Aorta (tissue), 5 donors: ENCODE measurements at regions not wholly inside any gene's neighbourhood (a gene's known extent, or its start where the extent isn't known, plus 50 kb on each side); places are given as distances from the start of the nearest gene placed in this dataset.

Source experiments
- ATAC-seq: fragments of 200-7000 bp; cut with Tn5 transposase; one replicate; pipeline ENCODE4 v1.9.1; 2022; ENCODE audit warnings: moderate library complexity; ENCODE audit not compliant: low FRiP score
- DNase-seq, 2 donors: peaks; one replicate each; pipeline ENCODE4 v3.0.0-alpha.2; 2020
- H3K27ac ChIP-seq, 2 donors: one replicate each; pipeline ENCODE4 v1.5.1; 2013; ENCODE audit warnings: low read length in 2 of 2, mild to moderate bottlenecking in 2 of 2, moderate library complexity in 2 of 2, control low read depth in 1 of 2, inconsistent platforms in 1 of 2, low read depth in 1 of 2
- H3K27me3 ChIP-seq, 2 donors: one replicate each; pipeline ENCODE4 v1.6.1; 2013; ENCODE audit warnings: control low read depth in 1 of 2, low read length in 1 of 2, mild to moderate bottlenecking in 1 of 2, moderate library complexity in 1 of 2; ENCODE audit not compliant: insufficient read depth in 2 of 2, control insufficient read depth in 1 of 2
- H3K36me3 ChIP-seq, 2 donors: one replicate each; pipeline ENCODE4 v1.6.1; 2013; ENCODE audit warnings: control low read depth in 1 of 2, low read length in 1 of 2, mild to moderate bottlenecking in 1 of 2; ENCODE audit not compliant: insufficient read depth in 2 of 2, control insufficient read depth in 1 of 2
- H3K4me1 ChIP-seq, 2 donors: one replicate each; pipeline ENCODE4 v1.6.1; 2013; ENCODE audit warnings: low read length in 2 of 2, control low read depth in 1 of 2, mild to moderate bottlenecking in 1 of 2, moderate library complexity in 1 of 2; ENCODE audit not compliant: insufficient read depth in 2 of 2, control insufficient read depth in 1 of 2
- H3K4me3 ChIP-seq, 2 donors: one replicate each; pipeline ENCODE4 v1.5.1; 2013; ENCODE audit warnings: low read length in 2 of 2, control low read depth in 1 of 2, mild to moderate bottlenecking in 1 of 2
- H3K9me3 ChIP-seq: one replicate; pipeline ENCODE4 v1.6.1; 2013; ENCODE audit warnings: mild to moderate bottlenecking, low read length; ENCODE audit not compliant: control insufficient read depth
- WGBS, 2 donors: extraction: QIAGEN DNeasy Blood & Tissue Kit; methylation state at CpG; one replicate each; pipeline ENCODE4 v1.1.7; 2013; 5-methylcytosine and 5-hydroxymethylcytosine counted together
- intact Hi-C, 2 donors: fragments of 100-400 bp; cut with DNase I; formaldehyde crosslinking; loops; one replicate each; pipeline versions ENCODE4 v1.14.2 to v1.15.0; 2022
- donor health status: healthy with polysubstance abuse.
- donor health status: Bipolar disorder and iron deficiency.
- donor health status: DM: no; HTN: no; CAD: no.
- donor health status: DM: no; HTN: no; CAD: no.
- donor health status: DM: yes; HTN: yes; CAD: no.

DNA sequence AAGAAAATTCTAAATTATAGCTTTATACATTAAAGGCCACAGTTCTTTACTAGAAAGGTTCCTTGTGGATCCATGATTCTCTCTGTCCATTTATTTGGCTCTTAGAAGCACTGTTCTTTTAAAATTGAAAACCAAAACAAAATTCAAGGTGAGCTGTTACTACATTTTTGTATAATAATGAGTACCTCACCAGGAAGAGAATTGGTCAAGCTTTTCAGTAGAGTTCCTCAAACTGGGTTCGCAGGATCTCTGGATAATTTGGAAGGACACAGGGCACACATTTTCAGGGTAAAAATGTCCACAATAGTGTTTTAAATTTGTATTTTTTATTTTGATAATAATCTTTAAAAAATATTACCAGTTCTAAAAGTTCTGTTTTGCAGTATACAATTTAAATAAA, 93.0 kb downstream of the PPP1R3A start:
- H3K27ac ChIP-seq: no peak overlapping the region
- intact Hi-C loops: no loop called here
- DNase-seq: no peak
- H3K4me3 ChIP-seq: no peak overlapping the region
- WGBS, 2 donors: 96% methylated on average over 1 of the region's 1 CpG
- H3K9me3 ChIP-seq: no peaks in the 10 kb centered on the region
- no peaks in the 10 kb centered on the region for H3K4me1 ChIP-seq
- H3K36me3 ChIP-seq: no peaks in the 10 kb centered on the region
- no peak for ATAC-seq
- no peaks in the 10 kb centered on the region for H3K27me3 ChIP-seq

DNA sequence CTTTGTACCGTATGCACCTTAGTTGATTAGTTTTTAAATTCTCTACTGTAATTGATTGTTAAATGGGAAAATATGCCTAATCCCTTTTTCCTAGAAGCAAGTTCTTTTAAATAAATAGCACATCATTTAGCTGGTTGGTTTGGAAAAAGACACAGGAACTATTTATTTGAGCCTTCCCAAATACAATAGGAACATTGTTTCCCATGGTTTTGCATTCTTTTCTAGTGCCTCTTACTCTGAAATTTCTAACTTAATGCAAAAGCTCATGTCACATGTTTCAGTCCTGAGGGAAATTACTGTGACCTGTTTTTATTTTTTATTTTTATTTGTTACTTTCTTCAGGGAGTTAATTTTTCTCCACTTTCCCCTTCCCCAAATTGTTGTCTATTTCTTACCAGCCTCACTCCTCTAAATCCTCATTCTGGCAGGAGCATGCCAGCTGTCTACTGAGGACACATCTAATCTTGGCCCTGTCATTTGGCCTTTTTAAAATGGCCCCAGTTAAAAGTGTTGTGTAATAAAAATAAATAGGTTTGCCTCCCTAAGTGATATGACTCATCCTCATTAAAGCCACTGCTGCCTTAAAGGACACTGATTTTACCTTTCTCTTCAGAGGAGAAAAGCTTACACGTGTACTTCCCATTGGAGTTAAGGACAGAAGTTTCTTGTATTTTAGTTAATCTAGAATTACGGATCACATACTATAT, 94.5 kb downstream of the PPP1R3A start:
- intact Hi-C loops: no loop called here
- Histone ChIP-seq H3K4me1 (no peaks in the 10 kb centered on the region), H3K27me3 (no peaks in the 10 kb centered on the region), H3K4me3 (no peak overlapping the region), H3K27ac (no peak overlapping the region), H3K9me3 (no peaks in the 10 kb centered on the region), H3K36me3 (no peaks in the 10 kb centered on the region)
- no peak for DNase-seq
- 76 to 92% methylated on average over 3 of the region's 3 CpGs for WGBS, 2 donors
- no peak for ATAC-seq

DNA sequence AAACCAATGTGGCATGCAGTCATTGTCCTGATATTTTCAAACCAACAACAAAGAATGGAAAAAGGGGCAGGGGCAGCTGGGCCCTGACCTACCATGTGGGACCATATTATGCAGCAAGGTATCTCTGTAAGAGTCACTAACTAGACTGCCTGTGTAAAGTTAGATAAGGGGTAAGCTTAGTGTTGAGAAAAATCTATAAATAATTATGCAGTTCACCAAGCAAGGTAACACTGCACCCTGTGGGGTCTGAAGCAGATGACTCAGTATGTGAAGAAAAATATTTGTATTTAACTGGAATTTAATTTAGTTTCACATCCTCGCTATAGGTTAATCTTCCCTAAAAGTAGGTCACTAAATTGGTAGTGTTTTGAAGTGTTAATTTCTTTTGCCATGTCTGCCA, 99.3 kb downstream of the PPP1R3A start:
- Histone ChIP-seq H3K9me3 (no peaks in the 10 kb centered on the region), H3K27ac (no peak overlapping the region), H3K36me3 (no peaks in the 10 kb centered on the region), H3K4me1 (no peaks in the 10 kb centered on the region), H3K4me3 (no peak overlapping the region), H3K27me3 (no peaks in the 10 kb centered on the region)
- 94 to 97% methylated on average over 1 of the region's 1 CpG for WGBS, 2 donors
- intact Hi-C loops: no loop called here
- DNase-seq: no peak
- ATAC-seq: no peak

DNA sequence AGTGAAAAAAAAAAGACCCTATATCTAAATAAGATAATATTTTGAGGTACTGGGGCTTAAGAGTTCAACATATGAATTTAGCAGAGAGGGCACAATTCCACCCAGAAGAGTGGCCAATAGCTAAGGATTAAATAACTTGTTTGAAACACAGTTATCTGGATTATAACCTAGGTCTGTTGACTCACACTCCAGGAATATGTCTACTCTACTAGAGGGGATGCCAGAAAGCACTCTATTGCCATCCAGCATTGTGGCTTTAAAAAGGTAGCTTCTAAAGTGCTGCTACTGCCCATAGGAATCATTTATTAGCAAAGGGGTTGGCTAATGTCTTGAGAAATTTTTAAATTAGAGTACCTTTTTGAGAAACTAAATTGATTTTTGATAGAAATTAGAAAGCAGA, 102.2 kb downstream of the PPP1R3A start:
- ATAC-seq (no peak), DNase-seq (no peak)
- Histone ChIP-seq H3K9me3 (no peaks in the 10 kb centered on the region), H3K4me1 (no peaks in the 10 kb centered on the region), H3K27ac (no peak overlapping the region), H3K4me3 (no peak overlapping the region), H3K27me3 (no peaks in the 10 kb centered on the region), H3K36me3 (no peaks in the 10 kb centered on the region)
- intact Hi-C loops: no loop called here

DNA sequence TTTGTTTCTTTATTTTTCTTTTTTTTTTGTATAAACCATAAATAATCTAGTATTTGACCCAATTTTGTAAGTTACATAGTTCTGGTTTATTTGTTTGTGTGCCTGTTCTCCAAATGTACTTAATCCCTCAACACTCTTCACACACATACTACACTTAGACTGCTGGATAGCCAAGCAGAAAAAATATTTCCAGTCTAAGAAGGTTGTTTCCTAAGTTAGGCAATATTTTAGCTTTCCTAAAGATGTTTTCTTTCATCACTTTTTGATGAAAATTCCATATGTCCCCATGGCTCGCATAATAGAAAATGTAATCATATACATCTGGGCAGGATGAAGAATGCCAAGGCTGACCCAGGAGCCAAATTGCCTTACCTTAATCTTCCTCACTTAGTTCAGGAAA, 105.3 kb downstream of the PPP1R3A start:
- intact Hi-C loops: no loop called here
- Histone ChIP-seq H3K4me1 (no peaks in the 10 kb centered on the region), H3K9me3 (no peaks in the 10 kb centered on the region), H3K27ac (no peak overlapping the region), H3K4me3 (no peak overlapping the region), H3K36me3 (no peaks in the 10 kb centered on the region), H3K27me3 (no peaks in the 10 kb centered on the region)
- WGBS, 2 donors: 0 to 1% methylated on average over 1 of the region's 1 CpG
- no peak for DNase-seq
- ATAC-seq: no peak

DNA sequence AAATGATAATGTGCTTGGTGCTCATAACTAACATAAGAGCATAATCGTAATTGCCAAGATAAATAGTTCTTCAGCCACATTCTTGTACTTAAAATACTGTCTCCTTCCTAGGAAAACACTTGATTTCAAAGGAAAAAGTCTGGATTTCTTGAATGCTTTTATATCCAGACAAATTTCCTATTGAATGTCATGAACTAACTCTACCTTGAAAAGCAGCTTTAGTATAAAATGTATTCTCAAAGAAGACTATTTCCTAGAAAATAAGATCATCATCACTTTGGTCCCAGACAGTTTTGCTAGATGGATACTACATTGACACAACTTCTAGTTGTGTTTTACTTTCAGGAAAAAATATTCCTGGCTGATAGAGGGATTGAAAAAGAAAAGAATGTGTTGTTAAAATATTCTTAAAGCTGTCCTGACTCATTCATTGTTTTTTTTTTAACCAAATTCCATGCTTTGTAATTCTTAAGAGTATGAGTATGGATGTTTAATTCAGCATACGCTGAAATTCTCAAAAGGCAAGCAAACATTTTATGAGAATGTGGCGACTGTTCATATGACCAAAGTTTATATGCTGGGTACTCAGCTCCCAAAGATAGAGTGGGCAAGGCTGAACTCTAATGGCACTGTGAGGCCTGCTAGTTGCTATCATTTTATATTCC, 106.1 kb downstream of the PPP1R3A start:
- WGBS, 2 donors: 11 to 12% methylated on average over 3 of the region's 3 CpGs
- no peak for ATAC-seq

DNA sequence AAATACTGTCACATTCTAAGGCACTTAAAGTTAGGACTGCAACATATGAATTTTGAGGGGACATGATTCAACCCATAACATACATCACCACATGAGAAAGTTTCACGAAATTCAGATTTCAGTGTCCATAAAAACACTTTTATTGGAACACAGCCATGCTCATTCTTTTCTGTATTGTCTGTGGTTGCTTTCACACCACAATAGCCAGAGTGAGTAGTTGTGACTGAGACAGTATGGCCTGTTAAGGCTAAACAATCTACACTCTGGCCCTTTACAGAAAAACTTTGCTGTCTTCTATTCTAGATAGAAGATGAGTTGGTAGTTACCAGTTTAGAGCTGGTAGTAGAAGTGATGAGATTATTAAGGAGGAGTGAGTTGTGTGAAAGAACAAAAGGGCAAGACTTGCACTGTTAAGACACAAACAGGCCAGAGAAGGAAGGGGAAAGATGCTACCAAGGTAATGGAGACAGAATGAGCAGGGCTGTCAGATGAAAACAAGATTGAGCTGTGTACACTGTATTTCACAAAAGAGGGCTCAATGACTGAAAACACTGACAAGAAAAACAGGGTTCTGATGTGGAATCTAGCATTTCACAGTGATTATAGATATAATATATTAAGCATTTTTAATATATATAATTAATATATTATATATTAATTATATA, 108.6 kb downstream of the PPP1R3A start:
- Histone ChIP-seq H3K4me1 (no peaks in the 10 kb centered on the region), H3K4me3 (no peak overlapping the region), H3K9me3 (no peaks in the 10 kb centered on the region), H3K27ac (no peak overlapping the region), H3K27me3 (no peaks in the 10 kb centered on the region), H3K36me3 (no peaks in the 10 kb centered on the region)
- 70 to 74% methylated on average over 1 of the region's 1 CpG for WGBS, 2 donors
- DNase-seq (no peak), ATAC-seq (no peak)
- intact Hi-C loops: no loop called here

More for the DNA sequence above, 106.1 kb downstream of the PPP1R3A start:
- intact Hi-C loops: no loop called here
- H3K27me3 ChIP-seq: no peaks in the 10 kb centered on the region
- H3K4me3 ChIP-seq: no peak overlapping the region
- no peak overlapping the region for H3K27ac ChIP-seq
- no peak for DNase-seq
- no peaks in the 10 kb centered on the region for H3K36me3 ChIP-seq
- no peaks in the 10 kb centered on the region for H3K4me1 ChIP-seq
- no peaks in the 10 kb centered on the region for H3K9me3 ChIP-seq

DNA sequence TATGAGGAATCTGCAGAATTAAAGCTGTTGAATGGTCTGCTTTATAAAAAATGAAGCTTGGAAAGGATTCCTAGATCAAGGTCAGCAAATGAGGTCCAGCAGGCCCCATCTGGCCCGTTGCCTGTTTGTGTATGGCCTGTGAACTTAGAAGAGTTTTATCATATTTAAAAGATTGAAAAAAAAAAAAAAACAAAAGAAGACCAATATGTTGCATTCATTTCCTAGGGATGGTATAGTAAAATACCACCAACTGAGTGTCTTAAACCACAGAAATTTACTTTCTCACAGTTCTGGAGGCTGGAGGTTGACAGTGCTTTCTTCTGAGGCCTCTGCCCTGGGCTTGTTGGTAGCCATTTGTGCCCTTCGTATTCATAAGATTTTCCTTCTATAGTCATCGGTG, 109.2 kb downstream of the PPP1R3A start:
- H3K4me1 ChIP-seq: no peaks in the 10 kb centered on the region
- H3K4me3 ChIP-seq: no peak overlapping the region
- H3K27ac ChIP-seq: no peak overlapping the region
- H3K27me3 ChIP-seq: no peaks in the 10 kb centered on the region
- no peaks in the 10 kb centered on the region for H3K9me3 ChIP-seq
- H3K36me3 ChIP-seq: no peaks in the 10 kb centered on the region
- ATAC-seq (no peak), DNase-seq (no peak)
- 79 to 83% methylated on average over 3 of the region's 3 CpGs for WGBS, 2 donors
- intact Hi-C loops: no loop called here
